ENCODE measurements at regions not wholly inside any gene's neighbourhood (a gene's known extent, or its start where the extent isn't known, plus 50 kb on each side); places are given as distances from the start of the nearest gene placed in this dataset.

DNA sequence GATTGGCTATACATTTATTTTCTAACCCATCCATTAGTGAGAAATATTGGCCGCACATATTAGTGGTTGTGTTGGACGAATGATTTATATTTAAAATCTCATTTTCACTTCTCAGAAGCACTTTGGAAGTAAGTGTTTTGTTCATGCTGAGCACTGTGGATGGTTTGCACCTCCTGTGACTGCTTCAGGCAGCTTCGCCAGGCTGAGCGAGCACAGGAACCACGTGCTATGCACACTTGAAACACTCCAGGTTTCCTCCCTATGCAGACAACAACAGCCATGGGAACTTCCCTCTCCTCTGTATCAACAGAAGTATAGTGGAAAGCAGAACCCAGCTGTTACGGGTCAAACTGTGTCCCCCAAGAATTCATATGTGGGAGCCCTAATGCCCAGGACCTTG, 67.3 kb upstream of the WDR11 start:
- Histone ChIP-seq H3K27me3 (replicated peaks in 1 of 4; ENCODE audit: control insufficient read depth in 3 of 4, extremely low read depth in 1 of 4, insufficient read depth in 3 of 4, low read length in 3 of 4) (no peaks in the 10 kb centered on the region), H3K23ac (ENCODE audit: insufficient read length) (peak overlapping the region; percentile 42), H4K91ac (replicated peaks; ENCODE audit: insufficient read length, low read length) (no peak overlapping the region), H2BK20ac (ENCODE audit: low read length) (no peak overlapping the region), H3K56ac (replicated peaks; ENCODE audit: insufficient read length, low read depth, low read length) (no peak overlapping the region), H3K36me3 (ENCODE audit: control insufficient read depth in 2 of 4, insufficient read depth in 4 of 4, low read length in 3 of 4) (no peaks in the 10 kb centered on the region), H3K18ac (ENCODE audit: extremely low read depth, low read length) (no peak overlapping the region), H2BK5ac (ENCODE audit: low read depth, low read length) (no peak overlapping the region), H2BK12ac (ENCODE audit: low read depth, low read length) (no peak overlapping the region), H3K9me3 (ENCODE audit: insufficient read depth in 2 of 2, low read depth in 1 of 2, low read length in 1 of 2) (no peaks in the 10 kb centered on the region), H4K20me1 (replicated peaks in 1 of 2; ENCODE audit: control insufficient read depth in 1 of 2, insufficient read depth in 2 of 2, low read length in 2 of 2) (no peaks in the 10 kb centered on the region), H3K4me3 (ENCODE audit: extremely low read depth in 1 of 4, insufficient read depth in 2 of 4, low read depth in 3 of 4, low read length in 4 of 4) (no peak overlapping the region), H3K23me2 (ENCODE audit: low read depth, low read length) (no peaks in the 10 kb centered on the region; the same call in 1 of the 2 replicates), H2AFZ (ENCODE audit: low read length) (no peak overlapping the region), H3K79me1 (ENCODE audit: low read depth, low read length) (no peaks in the 10 kb centered on the region), H2BK15ac (ENCODE audit: low read length) (no peak overlapping the region), H3K9ac (replicated peaks in 1 of 4; ENCODE audit: extremely low read depth in 1 of 4, low read depth in 3 of 4, low read length in 3 of 4) (no peak overlapping the region), H3K79me2 (ENCODE audit: control insufficient read depth in 1 of 2, insufficient read depth in 2 of 2, low read length in 2 of 2) (no peaks in the 10 kb centered on the region), H3K4me2 (ENCODE audit: insufficient read depth in 1 of 2, low read depth in 2 of 2, low read length in 2 of 2) (no peak overlapping the region), H3K4ac (replicated peaks; ENCODE audit: insufficient read length, low read depth, low read length) (no peak overlapping the region), H2AK5ac (ENCODE audit: low read depth, low read length) (no peak overlapping the region), H3K4me1 (replicated peaks in 1 of 4; ENCODE audit: control insufficient read depth in 3 of 4, insufficient read depth in 4 of 4, low read length in 3 of 4) (no peaks in the 10 kb centered on the region), H4K8ac (ENCODE audit: extremely low read depth, insufficient read depth, low read length) (no peak overlapping the region), H3K14ac (ENCODE audit: insufficient read length) (no peak overlapping the region), H2BK120ac (replicated peaks; ENCODE audit: low read depth, low read length) (no peak overlapping the region), H3K27ac (ENCODE audit: low read depth, low read length) (no peak overlapping the region), H4K5ac (ENCODE audit: insufficient read length, low read depth, low read length) (no peak overlapping the region)
- ChIA-PET POLR2A (ENCODE audit: partially characterized antibody) (no interaction called here), CTCF (ENCODE audit: partially characterized antibody) (no interaction called here)
- DNase-seq (ENCODE audit: low read depth in 1 of 2, low spot score in 2 of 2) (no peak), FAIRE-seq (no peak)
- no peak for TF ChIP-seq SP2 (IDR thresholded peaks at IDR 0.05; ENCODE audit: low read length)
- no peak for TF ChIP-seq ZNF274 (IDR thresholded peaks at IDR 0.05; ENCODE audit: borderline replicate concordance, extremely low read depth, low read length)
- TF ChIP-seq JUN (IDR thresholded peaks at IDR 0.05; ENCODE audit: low read depth, low read length) = no peak
- TF ChIP-seq, protein P1, sequence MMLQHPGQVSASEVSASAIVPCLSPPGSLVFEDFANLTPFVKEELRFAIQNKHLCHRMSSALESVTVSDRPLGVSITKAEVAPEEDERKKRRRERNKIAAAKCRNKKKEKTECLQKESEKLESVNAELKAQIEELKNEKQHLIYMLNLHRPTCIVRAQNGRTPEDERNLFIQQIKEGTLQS (IDR thresholded peaks at IDR 0.05; ENCODE audit: insufficient read depth, low read depth, low read length) = no peak
- no peak for TF ChIP-seq CTBP2 (IDR thresholded peaks at IDR 0.05; ENCODE audit: borderline replicate concordance, insufficient read depth, insufficient read length, low read length)
- TF ChIP-seq SAP30 (IDR thresholded peaks at IDR 0.05; ENCODE audit: insufficient read depth, insufficient replicate concordance, low read length) = no peak
- no peak for TF ChIP-seq BRCA1 (IDR thresholded peaks at IDR 0.05; ENCODE audit: low read depth, low read length)
- no peak for TF ChIP-seq RNF2 (IDR thresholded peaks at IDR 0.05; ENCODE audit: borderline replicate concordance, low read depth, low read length, missing control alignments, poor library complexity, severe bottlenecking)
- no peak for TF ChIP-seq SIX5 (IDR thresholded peaks at IDR 0.05; ENCODE audit: low read depth, low read length)
- TF ChIP-seq KDM5A (IDR thresholded peaks at IDR 0.05; ENCODE audit: low read length) = no peak
- TF ChIP-seq MAFK (IDR thresholded peaks at IDR 0.05; ENCODE audit: low read depth, low read length) = no peak
- 76% methylated on average over 6 of the region's 6 CpGs; no CpG with 5 or more reads in 1 of the 2 experiments for WGBS, 2 experiments (ENCODE audit: extremely low coverage in 1 of 2, insufficient coverage in 1 of 2, insufficient read length in 1 of 2, insufficient replicate concordance in 2 of 2, low coverage in 1 of 2, low lambda C conversion rate in 2 of 2, missing lambda C conversion rate in 1 of 2)

Measured in H1 (cell line).